ENCODE measurements at regions not wholly inside any gene's neighbourhood (a gene's known extent, or its start where the extent isn't known, plus 50 kb on each side); places are given as distances from the start of the nearest gene placed in this dataset.
"Not testable (repeated sequence)": the region's sequence is repeated elsewhere in the genome, so short reads cannot be mapped to it uniquely, and the experiment has no call there.

GRCh38 chr10:21421794-21422193 is 103.7 kb downstream of the SKIDA1 start:
- TF ChIP-seq CTCF (IDR thresholded peaks at IDR 0.05; ENCODE audit: extremely low read depth, missing control alignments) = no peak
- no peak for DNase-seq (ENCODE audit: low spot score)

GRCh38 chr10:21421016-21421415 is 104.5 kb downstream of the SKIDA1 start:
- TF ChIP-seq CTCF (IDR thresholded peaks at IDR 0.05; ENCODE audit: extremely low read depth, missing control alignments) = no peak
- no peak for DNase-seq (ENCODE audit: low spot score)

- DNase-seq (ENCODE audit: low spot score) = not testable (repeated sequence)
Measured at GRCh38 chr10:21418981-21419576, 106.4 kb downstream of the SKIDA1 start.

GRCh38 chr10:21417172-21417712 is 108.2 kb downstream of the SKIDA1 start:
- TF ChIP-seq CTCF (IDR thresholded peaks at IDR 0.05; ENCODE audit: extremely low read depth, missing control alignments) = no peak
- DNase-seq (ENCODE audit: low spot score) = no peak

- DNase-seq (ENCODE audit: low spot score) = no peak
- no peak for TF ChIP-seq CTCF (IDR thresholded peaks at IDR 0.05; ENCODE audit: extremely low read depth, missing control alignments)
Measured at GRCh38 chr10:21413680-21414079, 111.8 kb downstream of the SKIDA1 start.

GRCh38 chr10:21413268-21413667 is 112.2 kb downstream of the SKIDA1 start:
- no peak for DNase-seq (ENCODE audit: low spot score)
- no peak for TF ChIP-seq CTCF (IDR thresholded peaks at IDR 0.05; ENCODE audit: extremely low read depth, missing control alignments)

- no peak for DNase-seq (ENCODE audit: low spot score)
Measured at GRCh38 chr10:21406595-21407193, 118.8 kb downstream of the SKIDA1 start.

More at GRCh38 chr10:21406595-21407193, 118.8 kb downstream of the SKIDA1 start:
- TF ChIP-seq CTCF (IDR thresholded peaks at IDR 0.05; ENCODE audit: extremely low read depth, missing control alignments) = no peak

All from GM20000 (cell line).